Panc1 (cell line): ENCODE measurements at regions not wholly inside any gene's neighbourhood (a gene's known extent, or its start where the extent isn't known, plus 50 kb on each side); places are given as distances from the start of the nearest gene placed in this dataset.

Experiments
- ATAC-seq: fragments of 200-7000 bp; cut with Tn5 transposase; 2 replicates; pipeline ENCODE4 v1.9.1; 2020; ENCODE audit warnings: mild to moderate bottlenecking, moderate library complexity
- BruUV-seq: library from RNA; stranded (reverse); fragments of 400-500 nt; replicated peaks from 2 replicates; lab custom pipeline; 2021; lab: Mats Ljungman, UMichigan
- CTCF ChIA-PET: fragments of 300-600 bp; sonication (Branson Sonifier 250); formaldehyde crosslinking; loops from one replicate; lab custom pipeline; 2022; ENCODE audit warnings: antibody characterized with exemption; lab: Charles Lee
- POLR2A ChIA-PET: fragments of 300-600 bp; sonication (Branson Sonifier 250); formaldehyde crosslinking; loops from one replicate; lab custom pipeline; 2022; ENCODE audit warnings: antibody characterized with exemption; lab: Charles Lee
- DNase-seq: peaks from one replicate; pipeline ENCODE4 v3.0.0-alpha.2; 2010; ENCODE audit warnings: low read depth, low spot score
- H3K27ac ChIP-seq: 2 replicates; pipeline ENCODE4 v1.5.1; 2011; ENCODE audit warnings: mild to moderate bottlenecking, low read length, inconsistent platforms
- H3K27me3 ChIP-seq: fragments of 200-500 bp; sonication (Bioruptor generic); 2 replicates; pipeline ENCODE4 v1.6.0; 2014; ENCODE audit warnings: low read length, inconsistent platforms; ENCODE audit not compliant: control insufficient read depth, insufficient read depth
- H3K36me3 ChIP-seq: fragments of 200-500 bp; sonication (Bioruptor generic); 2 replicates; pipeline ENCODE4 v1.5.1; 2014; ENCODE audit warnings: inconsistent platforms, mild to moderate bottlenecking, low read length, moderate library complexity; ENCODE audit not compliant: control insufficient read depth, insufficient read depth
- H3K4me1 ChIP-seq: 2 replicates; pipeline ENCODE4 v1.5.1; 2011; ENCODE audit warnings: inconsistent platforms, mild to moderate bottlenecking, low read length, moderate library complexity; ENCODE audit not compliant: control insufficient read depth, insufficient read depth
- H3K4me3 ChIP-seq, 2 experiments: 2 replicates each; pipeline ENCODE4 v1.5.1; 2011 to 2012; ENCODE audit warnings: low read depth in 2 of 2, low read length in 2 of 2, mild to moderate bottlenecking in 2 of 2, inconsistent platforms in 1 of 2, moderate library complexity in 1 of 2
- H3K9me3 ChIP-seq: fragments of 200-500 bp; sonication (Bioruptor generic); 2 replicates; pipeline ENCODE4 v1.5.1; 2014; ENCODE audit warnings: low read depth, mild to moderate bottlenecking, inconsistent platforms, low read length, moderate library complexity; ENCODE audit not compliant: control insufficient read depth, insufficient read depth
- CTCF ChIP-seq: fragments of 450-650 bp; IDR thresholded peaks from 2 replicates; pipeline ENCODE4 v1.5.1; 2017; ENCODE audit warnings: mild to moderate bottlenecking
- POLR2AphosphoS5 ChIP-seq: IDR thresholded peaks from 2 replicates; pipeline ENCODE4 v1.6.1; 2012; ENCODE audit warnings: mild to moderate bottlenecking, low read depth, low read length, moderate library complexity
- REST ChIP-seq, 2 experiments: IDR thresholded peaks; 2 replicates each; pipeline ENCODE4 v1.6.1; 2011 to 2012; ENCODE audit warnings: low read depth in 2 of 2, control low read depth in 1 of 2, low read length in 1 of 2, mild to moderate bottlenecking in 1 of 2, moderate library complexity in 1 of 2; ENCODE audit not compliant: insufficient read depth in 1 of 2
- SIN3A ChIP-seq: IDR thresholded peaks from 2 replicates; pipeline ENCODE4 v1.6.1; 2012; ENCODE audit warnings: low read depth, mild to moderate bottlenecking, low read length, moderate library complexity, borderline replicate concordance; ENCODE audit not compliant: insufficient read depth
- TCF7L2 ChIP-seq: IDR thresholded peaks from 2 replicates; pipeline ENCODE4 v1.6.1; 2011; ENCODE audit warnings: mild to moderate bottlenecking, low read depth, low read length, inconsistent platforms
- in situ Hi-C: cut with HindIII; loops from 2 replicates; pipeline ENCODE4 v1.10.0; 2016; ENCODE audit warnings: low sequenced_read_pairs, low pct_unique_long_range_greater_than_20kb
- intact Hi-C: fragments of 100-400 bp; cut with micrococcal nuclease; formaldehyde crosslinking; loops from one replicate; pipeline ENCODE4 v1.10.0; 2022; ENCODE audit not compliant: unreplicated experiment

DNA sequence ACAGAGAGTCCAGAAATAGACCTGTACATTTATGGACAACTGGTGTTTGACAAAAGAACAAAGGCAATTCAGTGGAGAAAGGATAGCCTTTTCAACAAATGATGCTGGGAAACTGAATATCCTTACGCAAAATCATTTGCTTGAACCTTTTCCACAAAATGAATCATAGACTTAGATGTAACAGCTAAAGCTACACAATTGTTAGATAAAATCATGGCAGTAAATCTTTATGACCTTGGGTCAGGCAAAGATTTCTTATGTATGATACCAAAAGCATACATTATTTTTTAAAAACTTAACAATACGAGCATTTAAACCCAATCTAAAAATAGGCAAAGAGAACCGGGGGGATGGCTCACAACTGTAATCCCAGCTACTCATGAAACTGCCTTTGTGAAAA lies 73.5 kb upstream of the DST start:
- TF ChIP-seq POLR2AphosphoS5 (no peak), REST (IDR thresholded peaks at IDR 0.05; ENCODE audit: insufficient read depth in 1 of 2, low read depth in 2 of 2, low read length in 1 of 2) (no peak), SIN3A (no peak), TCF7L2 (no peak), CTCF (no peak)
- no peak overlapping the region for H3K4me3 ChIP-seq
- H3K27me3 ChIP-seq = no peaks in the 10 kb centered on the region
- intact Hi-C loops = no loop called here
- ATAC-seq = no peak
- POLR2A ChIA-PET = interaction anchor here (0.6 to 1.1 kb wide), 3 partner anchors 8 to 125 kb away, joined by 3 to 5 read pairs (median 4); no protein-coding TSS in a partner anchor
- no peak for DNase-seq
- in situ Hi-C loops = no loop called here
- CTCF ChIA-PET = no interaction called here
- H3K27ac ChIP-seq = peak overlapping the region; percentile 99
- H3K36me3 ChIP-seq = no peaks in the 10 kb centered on the region; the same call in 1 of the 2 replicates
- peaks cover 15% of the 10 kb centered on the region for H3K9me3 ChIP-seq
- peaks cover 56% of the 10 kb centered on the region for H3K4me1 ChIP-seq
- no TSS peak for BruUV-seq

- ATAC-seq (no peak), DNase-seq (no peak)
- CTCF ChIA-PET = no interaction called here
- no peaks in the 10 kb centered on the region; the same call in 1 of the 2 replicates for H3K36me3 ChIP-seq
- in situ Hi-C loops = no loop called here
- BruUV-seq = no TSS peak
- H3K27ac ChIP-seq = peak overlapping the region; percentile 99
- H3K4me3 ChIP-seq = no peak overlapping the region
- H3K9me3 ChIP-seq = peaks cover 15% of the 10 kb centered on the region
- intact Hi-C loops = no loop called here
- H3K27me3 ChIP-seq = no peaks in the 10 kb centered on the region
- no peak for TF ChIP-seq REST (IDR thresholded peaks at IDR 0.05; ENCODE audit: insufficient read depth in 1 of 2, low read depth in 2 of 2, low read length in 1 of 2)
- no peak for TF ChIP-seq SIN3A
- TF ChIP-seq CTCF = no peak
- peaks cover 59% of the 10 kb centered on the region for H3K4me1 ChIP-seq
- POLR2A ChIA-PET = interaction anchor here (0.6 to 1.1 kb wide), 4 partner anchors 8 to 128 kb away, joined by 3 to 5 read pairs (median 4); no protein-coding TSS in a partner anchor
Observed at GRCh38 chr6:56715741-56716140, 73.1 kb upstream of the DST start.
